Naive B cell (primary cell): ENCODE measurements at regions not wholly inside any gene's neighbourhood (a gene's known extent, or its start where the extent isn't known, plus 50 kb on each side); places are given as distances from the start of the nearest gene placed in this dataset.

Experiments used
- ATAC-seq, 2 donors: fragments of 150-1000 bp; cut with Tn5 transposase; 2 replicates each; pipeline ENCODE4 v1.10.0; 2021; ENCODE audit warnings: low read depth in 2 of 2, mild to moderate bottlenecking in 2 of 2, moderate library complexity in 2 of 2
- DNase-seq: peaks from one replicate; pipeline ENCODE4 v3.0.0; 2022
- H3K27ac Mint-ChIP-seq, 6 donors: one replicate each; pipeline ENCODE4 v1.8.0; 2020 to 2022; ENCODE audit warnings: mild to moderate bottlenecking in 6 of 6, mixed read lengths in 6 of 6, moderate library complexity in 5 of 6, inconsistent platforms in 2 of 6
- H3K27me3 Mint-ChIP-seq, 3 donors: one replicate each; pipeline ENCODE4 v1.8.0; 2021 to 2022; ENCODE audit warnings: mixed read lengths in 3 of 3, mild to moderate bottlenecking in 1 of 3
- H3K36me3 Mint-ChIP-seq, 2 donors: one replicate each; pipeline ENCODE4 v1.8.0; 2020 to 2022; ENCODE audit warnings: mixed read lengths in 2 of 2, inconsistent platforms in 1 of 2, mild to moderate bottlenecking in 1 of 2
- H3K4me1 Mint-ChIP-seq, 3 donors: one replicate each; pipeline ENCODE4 v1.8.0; 2020 to 2022; ENCODE audit warnings: mixed read lengths in 3 of 3, inconsistent platforms in 1 of 3, mild to moderate bottlenecking in 1 of 3, moderate library complexity in 1 of 3
- H3K4me3 Mint-ChIP-seq, 8 donors: one replicate each; pipeline ENCODE4 v1.8.0; 2020 to 2022; ENCODE audit warnings: mild to moderate bottlenecking in 8 of 8, mixed read lengths in 8 of 8, moderate library complexity in 8 of 8, inconsistent platforms in 2 of 8
- H3K9me3 Mint-ChIP-seq, 7 donors: one replicate each; pipeline ENCODE4 v1.8.0; 2020 to 2022; ENCODE audit warnings: mixed read lengths in 7 of 7, mild to moderate bottlenecking in 5 of 7, inconsistent platforms in 2 of 7, moderate library complexity in 1 of 7

DNA sequence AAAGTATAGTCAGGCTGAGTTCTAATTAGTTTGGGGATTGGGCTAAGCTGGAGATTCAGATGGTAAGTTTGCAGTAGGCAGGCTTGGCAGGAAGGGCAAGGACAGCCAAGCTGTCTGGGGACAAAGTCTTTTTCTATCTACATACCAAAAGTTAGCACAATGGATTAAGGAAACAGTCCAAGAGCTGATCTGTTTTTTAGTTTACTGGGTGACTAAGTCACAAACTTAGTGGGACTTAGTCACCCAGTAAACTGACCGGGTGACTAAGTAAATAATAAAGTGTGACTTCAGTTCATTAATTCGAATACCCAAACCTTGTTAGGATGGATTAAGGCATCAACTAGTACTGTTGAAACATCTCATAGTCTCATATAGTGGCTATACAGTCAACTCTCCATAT is 1386.0 kb upstream of the CELF4 start:
- no peak for DNase-seq
- H3K4me1 Mint-ChIP-seq = no peaks in the 10 kb centered on the region
- no peaks in the 10 kb centered on the region for H3K36me3 Mint-ChIP-seq
- no peak for ATAC-seq
- H3K4me3 Mint-ChIP-seq = no peak overlapping the region
- H3K27ac Mint-ChIP-seq = no peak overlapping the region
- no peaks in the 10 kb centered on the region for H3K27me3 Mint-ChIP-seq
- H3K9me3 Mint-ChIP-seq = peaks cover 0 to 3% (median 0%) of the 10 kb centered on the region in 7 donors

DNA sequence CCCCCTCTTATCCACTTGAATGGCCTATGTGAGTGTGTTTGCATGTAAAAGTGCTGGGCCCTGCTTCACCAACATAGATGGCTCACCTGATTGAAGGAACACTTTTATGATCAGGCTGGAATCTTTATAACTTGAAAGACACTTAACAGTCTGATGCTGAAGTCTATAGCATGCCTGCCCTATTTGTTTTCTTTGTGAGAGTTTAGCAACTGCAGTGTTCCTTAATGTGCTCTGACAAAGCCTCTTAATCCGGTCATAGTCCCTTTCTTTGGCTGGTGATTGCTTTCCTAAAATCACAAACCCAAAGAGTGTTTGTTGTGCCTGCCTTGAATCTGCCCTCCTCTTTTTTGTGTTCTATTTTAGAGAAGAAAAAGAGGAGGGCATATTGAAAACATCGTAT is 1382.8 kb upstream of the CELF4 start:
- H3K4me3 Mint-ChIP-seq = no peak overlapping the region
- H3K27ac Mint-ChIP-seq = no peak overlapping the region
- H3K4me1 Mint-ChIP-seq = no peaks in the 10 kb centered on the region
- no peak for DNase-seq
- H3K9me3 Mint-ChIP-seq = peaks cover 0 to 4% (median 2%) of the 10 kb centered on the region in 7 donors
- no peak for ATAC-seq
- H3K27me3 Mint-ChIP-seq = no peaks in the 10 kb centered on the region
- no peaks in the 10 kb centered on the region for H3K36me3 Mint-ChIP-seq

DNA sequence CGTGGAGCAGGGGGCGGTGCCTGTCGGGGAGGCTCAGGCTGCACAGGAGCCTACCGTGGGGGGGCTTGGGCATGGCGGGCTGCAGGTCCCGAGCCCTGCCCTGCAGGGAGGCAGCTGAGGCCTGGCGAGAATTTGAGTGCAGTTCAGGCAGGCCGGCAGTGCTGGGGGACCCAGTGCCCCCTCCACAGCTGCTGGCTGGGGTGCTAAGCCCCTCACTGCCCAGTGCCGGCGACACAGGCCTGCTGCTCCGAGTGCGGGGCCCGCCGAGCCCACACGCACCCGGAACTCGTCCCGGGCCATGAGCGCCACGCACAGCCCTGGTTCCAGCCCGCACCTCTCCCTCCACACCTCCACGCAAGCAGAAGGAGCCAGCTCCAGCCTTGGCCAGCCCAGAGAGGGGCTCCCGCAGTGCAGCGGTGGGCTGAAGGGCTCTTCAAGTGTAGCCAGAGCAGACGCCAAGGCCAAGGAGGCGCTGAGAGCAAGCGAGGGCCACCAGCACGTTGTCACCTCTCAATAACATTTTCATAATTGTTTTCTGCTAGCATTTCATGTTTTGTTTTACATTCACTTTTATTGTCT is 1378.9 kb upstream of the CELF4 start:
- DNase-seq = no peak
- peaks cover 2 to 10% (median 5%) of the 10 kb centered on the region in 7 donors for H3K9me3 Mint-ChIP-seq
- H3K4me1 Mint-ChIP-seq = peaks cover 0 to 20% (median 14%) of the 10 kb centered on the region in 3 donors
- H3K36me3 Mint-ChIP-seq = no peaks in the 10 kb centered on the region
- H3K27me3 Mint-ChIP-seq = no peaks in the 10 kb centered on the region
- ATAC-seq = no peak
- no peak overlapping the region for H3K27ac Mint-ChIP-seq
- no peak overlapping the region for H3K4me3 Mint-ChIP-seq

DNA sequence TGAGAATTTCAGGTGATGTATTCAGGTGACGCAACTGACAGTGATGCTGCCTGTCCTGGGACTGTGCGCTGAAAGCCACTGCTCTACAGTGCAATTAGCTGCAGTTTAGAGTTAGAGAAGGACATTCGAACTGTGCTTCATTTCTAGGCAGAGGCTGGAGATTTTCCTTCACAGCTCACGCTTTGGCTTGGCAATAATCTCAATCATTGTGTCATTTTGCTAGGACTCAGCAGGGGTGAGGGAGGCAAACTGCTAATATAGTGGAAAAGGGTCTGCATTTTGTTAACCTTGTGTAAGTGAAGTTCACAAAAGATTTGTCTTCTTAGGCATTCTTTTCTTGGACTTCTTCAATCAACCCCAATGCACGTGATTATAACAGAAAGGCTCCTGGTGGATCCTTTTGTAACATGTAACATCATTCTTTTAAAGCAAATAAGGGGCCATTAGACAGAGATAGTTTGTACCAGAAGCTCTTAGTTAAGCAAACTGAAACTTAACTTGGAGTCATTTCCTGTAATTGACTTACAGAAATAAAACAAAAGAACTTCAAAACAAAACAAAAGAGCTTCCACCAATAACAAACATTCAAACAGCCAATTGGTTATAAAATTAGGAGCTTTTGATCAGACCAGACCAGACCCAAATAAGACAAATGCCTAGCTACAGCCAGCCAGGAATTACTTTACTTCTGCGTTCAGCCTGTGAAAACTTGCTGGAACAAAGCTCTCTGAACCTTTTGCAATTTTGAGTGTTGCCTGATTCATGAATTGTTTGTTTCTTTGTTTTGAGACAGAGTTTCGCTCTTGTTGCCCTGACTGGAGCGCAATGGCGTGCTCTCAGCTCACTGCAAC is 1376.3 kb upstream of the CELF4 start:
- DNase-seq (no peak), ATAC-seq (no peak)
- Mint-ChIP-seq H3K36me3 (no peaks in the 10 kb centered on the region), H3K27ac (peak overlapping the region in 3 of 6 donors; percentile 2 to 78 (median 27)), H3K27me3 (no peaks in the 10 kb centered on the region), H3K4me3 (peak overlapping the region in 3 of 8 donors; percentile 20 to 54 (median 29)), H3K4me1 (peaks cover 0 to 20% (median 14%) of the 10 kb centered on the region in 3 donors), H3K9me3 (peaks cover 3 to 12% (median 6%) of the 10 kb centered on the region in 7 donors)

DNA sequence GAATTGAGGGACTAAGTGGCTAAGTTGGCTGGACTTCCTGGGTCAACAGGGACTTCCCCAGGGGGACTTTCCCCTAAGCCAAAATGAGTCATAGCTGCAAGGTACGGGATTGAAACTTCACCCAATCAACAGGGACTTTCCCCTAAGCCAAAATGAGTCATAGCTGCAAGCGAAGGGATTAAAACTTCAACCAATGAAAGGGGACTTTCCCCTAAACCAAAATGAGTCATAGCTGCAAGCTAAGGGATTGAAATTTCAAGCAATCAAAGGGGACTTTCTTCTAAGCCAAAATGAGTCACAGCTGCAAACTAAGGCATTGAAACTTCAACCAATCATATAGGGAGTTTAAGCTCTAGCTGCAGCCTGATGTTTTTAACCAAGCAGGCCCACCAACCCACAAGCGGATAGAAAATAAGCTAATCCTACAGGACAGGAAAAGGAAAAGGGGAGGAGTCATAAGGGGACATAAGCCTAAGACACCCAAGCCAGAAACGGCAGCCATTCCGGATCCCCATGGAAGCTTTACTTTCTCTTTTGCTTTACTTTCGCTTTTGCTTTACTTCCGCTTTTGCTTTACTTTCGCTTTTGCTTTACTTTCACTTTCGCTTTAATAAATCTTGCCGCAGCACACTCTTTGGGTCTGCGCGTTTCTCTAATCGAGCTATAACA is 1375.4 kb upstream of the CELF4 start:
- no peaks in the 10 kb centered on the region for H3K27me3 Mint-ChIP-seq
- H3K4me3 Mint-ChIP-seq = peak overlapping the region in 6 of 8 donors; percentile 20 to 87 (median 42)
- H3K4me1 Mint-ChIP-seq = peaks cover 0 to 20% (median 14%) of the 10 kb centered on the region in 3 donors
- H3K9me3 Mint-ChIP-seq = peaks cover 3 to 13% (median 6%) of the 10 kb centered on the region in 7 donors
- DNase-seq (peak; percentile 18), ATAC-seq (peak; percentile 73 to 85)
- H3K36me3 Mint-ChIP-seq = no peaks in the 10 kb centered on the region
- peak overlapping the region; percentile 34 to 95 (median 81) for H3K27ac Mint-ChIP-seq

DNA sequence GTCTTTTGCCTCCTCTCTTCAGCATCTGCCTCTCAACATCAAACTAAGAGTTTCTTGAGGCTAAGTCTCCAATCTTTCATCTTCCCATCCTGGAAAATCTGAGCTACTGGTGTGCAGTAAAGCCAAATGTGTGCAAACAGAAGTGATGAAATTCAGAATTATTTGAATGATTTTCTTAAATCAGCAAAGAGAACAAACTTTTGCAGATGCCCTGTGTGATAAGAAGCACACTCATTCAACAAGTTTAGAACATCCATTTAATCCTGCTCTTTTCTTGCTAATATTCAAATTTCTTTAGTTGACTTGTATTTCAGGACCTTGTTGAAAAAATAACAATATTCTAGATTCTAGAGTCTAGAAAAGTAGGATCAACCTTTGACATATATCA is 1374.9 kb upstream of the CELF4 start:
- H3K36me3 Mint-ChIP-seq = no peaks in the 10 kb centered on the region
- peaks cover 3 to 13% (median 6%) of the 10 kb centered on the region in 7 donors for H3K9me3 Mint-ChIP-seq
- ATAC-seq (no peak), DNase-seq (no peak)
- H3K4me3 Mint-ChIP-seq = peak overlapping the region in 2 of 8 donors; percentile 18 to 32
- peaks cover 0 to 20% (median 14%) of the 10 kb centered on the region in 3 donors for H3K4me1 Mint-ChIP-seq
- H3K27me3 Mint-ChIP-seq = no peaks in the 10 kb centered on the region
- peak overlapping the region in 5 of 6 donors; percentile 34 to 95 (median 84) for H3K27ac Mint-ChIP-seq

DNA sequence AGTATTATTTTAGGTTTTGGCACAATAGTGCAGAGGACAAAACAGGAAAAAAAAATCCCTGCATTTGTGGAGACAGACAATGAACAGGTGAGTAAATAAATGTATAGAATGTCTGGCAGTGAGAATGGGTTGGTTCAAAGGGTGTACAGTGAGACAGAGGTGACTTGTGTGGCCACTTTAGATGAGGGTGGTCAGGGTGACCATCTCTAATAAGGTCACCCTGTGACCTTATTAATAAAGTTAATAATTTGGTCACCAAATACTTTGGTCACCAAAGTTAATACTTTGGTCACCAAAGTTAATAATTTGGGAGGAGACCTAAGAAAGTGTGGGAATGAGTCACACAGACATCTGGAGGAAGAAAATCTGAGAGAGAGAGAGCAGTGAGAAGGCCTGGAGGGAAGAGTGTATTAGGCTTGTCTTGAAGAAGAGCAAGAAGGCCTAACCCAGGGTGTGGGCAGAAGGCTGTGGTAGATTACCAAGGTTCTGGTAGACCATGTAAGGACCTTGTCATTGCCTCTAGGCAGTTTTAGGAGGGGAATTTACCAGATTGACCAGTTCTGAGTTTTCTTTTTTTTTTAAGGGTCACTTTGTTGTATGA is 1368.4 kb upstream of the CELF4 start:
- no peak for ATAC-seq
- H3K4me1 Mint-ChIP-seq = no peaks in the 10 kb centered on the region
- H3K27ac Mint-ChIP-seq = peak overlapping the region in 1 of 6 donors; percentile 3

DNA sequence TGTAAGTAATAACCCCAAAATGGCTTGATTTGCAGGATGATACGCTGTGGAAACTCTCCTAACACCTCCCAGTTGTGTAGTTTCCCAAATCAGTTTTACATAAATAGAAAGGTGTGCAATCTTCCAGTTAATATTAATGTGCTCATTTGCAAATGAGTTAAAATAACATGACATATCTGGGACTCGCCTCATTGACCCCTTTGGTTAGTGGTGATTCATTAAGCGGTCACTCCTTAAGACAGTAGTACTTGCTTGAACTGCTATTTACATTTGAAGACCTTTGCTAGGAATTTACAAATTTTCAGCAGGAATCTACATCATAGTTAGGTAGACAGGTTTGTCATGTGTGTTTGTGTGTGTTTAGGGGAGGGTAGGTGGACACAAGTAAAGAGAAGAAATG is 1367.7 kb upstream of the CELF4 start:
- no peak for DNase-seq
- Mint-ChIP-seq H3K36me3 (no peaks in the 10 kb centered on the region), H3K27ac (no peak overlapping the region), H3K27me3 (no peaks in the 10 kb centered on the region), H3K4me3 (no peak overlapping the region), H3K4me1 (no peaks in the 10 kb centered on the region), H3K9me3 (peaks cover 0 to 5% (median 0%) of the 10 kb centered on the region in 7 donors)
- ATAC-seq = no peak

More for the DNA sequence above, 1368.4 kb upstream of the CELF4 start:
- Mint-ChIP-seq H3K27me3 (no peaks in the 10 kb centered on the region), H3K36me3 (no peaks in the 10 kb centered on the region), H3K4me3 (peak overlapping the region in 1 of 8 donors; percentile 44), H3K9me3 (peaks cover 0 to 5% (median 0%) of the 10 kb centered on the region in 7 donors)
- DNase-seq = no peak

DNA sequence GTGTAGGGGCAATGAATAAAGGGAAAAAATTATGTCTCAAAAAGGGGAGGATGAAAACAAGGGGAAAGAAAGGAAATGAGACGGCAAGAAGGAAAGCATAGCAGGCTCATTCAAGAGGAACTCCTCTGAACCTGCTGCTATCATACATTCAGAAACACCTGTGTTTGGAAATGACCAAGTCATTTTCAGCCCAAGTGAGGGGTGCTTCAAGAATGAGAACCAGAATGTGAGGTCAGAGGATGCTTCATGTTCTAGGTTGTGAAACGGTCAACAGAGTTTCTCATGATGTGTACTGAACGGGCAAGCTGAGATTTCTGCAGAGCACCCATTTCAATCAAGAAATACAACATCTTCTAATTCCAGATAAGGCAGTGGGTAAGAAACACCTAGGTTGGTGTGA is 1367.2 kb upstream of the CELF4 start:
- H3K4me3 Mint-ChIP-seq = no peak overlapping the region
- no peaks in the 10 kb centered on the region for H3K27me3 Mint-ChIP-seq
- no peaks in the 10 kb centered on the region for H3K36me3 Mint-ChIP-seq
- H3K4me1 Mint-ChIP-seq = no peaks in the 10 kb centered on the region
- no peak for ATAC-seq
- peaks cover 0 to 5% (median 0%) of the 10 kb centered on the region in 7 donors for H3K9me3 Mint-ChIP-seq
- no peak overlapping the region for H3K27ac Mint-ChIP-seq
- no peak for DNase-seq

DNA sequence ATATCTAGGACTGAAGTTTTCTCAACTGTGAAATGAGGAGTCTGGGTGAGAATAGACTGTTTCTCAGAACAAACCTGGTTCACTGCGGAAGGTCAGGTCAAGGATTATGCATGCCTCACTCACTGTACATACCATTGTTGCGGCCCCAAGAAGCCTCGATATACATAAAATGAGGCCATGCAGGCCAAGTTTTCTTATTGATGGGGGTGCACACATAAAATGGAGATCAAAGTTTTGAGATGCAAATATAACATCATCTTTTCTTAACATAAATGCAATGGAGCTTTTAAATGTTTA is 1366.1 kb upstream of the CELF4 start:
- ATAC-seq (no peak), DNase-seq (no peak)
- no peak overlapping the region for H3K27ac Mint-ChIP-seq
- peaks cover 0 to 3% (median 0%) of the 10 kb centered on the region in 7 donors for H3K9me3 Mint-ChIP-seq
- no peak overlapping the region for H3K4me3 Mint-ChIP-seq
- no peaks in the 10 kb centered on the region for H3K27me3 Mint-ChIP-seq
- no peaks in the 10 kb centered on the region for H3K4me1 Mint-ChIP-seq
- no peaks in the 10 kb centered on the region for H3K36me3 Mint-ChIP-seq

DNA sequence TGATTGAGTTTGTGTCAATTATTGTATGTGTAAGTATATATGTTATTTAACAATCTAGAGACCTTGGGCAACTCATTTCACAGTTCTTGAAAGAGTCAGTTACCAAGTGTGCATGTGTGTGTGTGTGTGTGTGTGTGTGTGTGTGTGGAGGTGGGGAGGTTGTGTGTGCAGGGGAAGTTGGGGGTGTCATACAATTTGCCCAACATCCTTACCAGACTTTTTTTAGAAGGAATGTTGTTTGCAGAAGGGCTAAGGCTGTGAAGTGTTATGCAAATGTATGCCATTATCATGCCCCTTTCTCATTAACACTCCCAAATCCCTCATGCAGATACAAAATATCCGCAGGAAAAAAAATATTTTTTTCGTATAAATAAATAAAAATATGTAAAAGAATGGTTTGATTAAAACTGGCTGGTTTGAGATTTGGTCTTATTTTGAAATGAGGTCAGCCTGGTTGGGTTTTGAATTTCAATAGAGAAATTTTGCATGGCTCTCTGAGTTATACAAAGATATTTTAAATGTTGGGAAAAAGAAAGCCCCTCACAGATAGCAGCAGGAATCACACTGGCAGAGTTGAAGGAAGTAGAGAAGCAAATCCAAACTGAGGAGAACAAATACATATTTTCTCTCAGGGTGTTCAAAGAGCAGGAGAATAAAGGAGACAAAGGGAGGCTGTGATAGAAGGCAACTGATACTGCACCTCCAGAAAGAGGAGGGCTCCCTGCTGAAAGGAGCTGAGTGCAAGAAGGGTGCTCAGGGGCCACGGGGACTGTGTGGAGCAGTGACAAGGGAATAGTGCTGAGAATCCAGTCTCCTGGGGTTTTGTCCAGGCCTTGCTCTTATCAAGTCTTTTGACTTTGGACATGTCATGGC is 1365.5 kb upstream of the CELF4 start:
- Mint-ChIP-seq H3K27me3 (no peaks in the 10 kb centered on the region), H3K9me3 (peaks cover 0 to 6% (median 2%) of the 10 kb centered on the region in 7 donors), H3K27ac (peak overlapping the region in 1 of 6 donors; percentile 36), H3K4me1 (no peaks in the 10 kb centered on the region), H3K4me3 (no peak overlapping the region), H3K36me3 (no peaks in the 10 kb centered on the region)
- ATAC-seq (no peak), DNase-seq (no peak)

DNA sequence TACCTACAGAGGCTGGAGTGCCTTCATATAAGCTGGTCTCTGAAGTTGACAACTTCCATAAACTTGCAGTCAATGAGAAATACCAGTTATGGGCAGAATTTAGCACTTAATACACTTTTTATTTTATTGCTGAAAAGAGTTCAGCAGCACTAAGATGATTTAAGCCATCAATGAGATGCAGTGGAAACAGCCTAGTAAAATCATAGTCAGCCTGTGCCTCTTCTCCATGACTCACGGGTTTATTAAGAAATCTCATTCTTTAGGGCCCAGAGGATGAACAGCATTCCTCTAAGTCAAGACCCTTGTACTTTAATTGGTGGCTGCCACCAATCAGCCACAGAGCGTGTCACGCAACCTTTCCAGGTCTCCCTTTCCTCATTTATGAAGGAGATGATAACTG is 1357.9 kb upstream of the CELF4 start:
- no peak for DNase-seq
- Mint-ChIP-seq H3K27me3 (no peaks in the 10 kb centered on the region), H3K9me3 (peaks cover 0 to 5% (median 1%) of the 10 kb centered on the region in 7 donors), H3K4me3 (no peak overlapping the region), H3K27ac (no peak overlapping the region), H3K4me1 (no peaks in the 10 kb centered on the region), H3K36me3 (no peaks in the 10 kb centered on the region)
- ATAC-seq = no peak

DNA sequence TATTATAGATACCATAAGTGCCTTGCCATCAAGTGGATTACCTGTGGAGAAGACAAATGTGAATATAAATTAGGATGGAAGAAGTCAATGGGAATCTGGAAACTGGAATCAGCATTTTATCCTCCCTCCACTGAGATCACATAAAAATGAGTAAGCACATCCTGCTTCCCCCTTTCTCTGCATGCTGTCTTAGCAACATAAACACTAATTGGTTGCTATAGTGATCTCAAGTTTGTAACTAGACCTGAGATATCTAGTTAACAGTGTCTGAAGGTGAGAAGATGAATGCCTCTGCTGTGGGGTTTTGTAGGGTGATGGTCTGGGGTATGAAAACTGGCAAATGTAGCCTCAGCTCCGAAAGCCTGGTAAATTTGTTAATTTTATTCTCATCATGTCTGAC is 1357.5 kb upstream of the CELF4 start:
- no peak overlapping the region for H3K4me3 Mint-ChIP-seq

More for the DNA sequence above, 1357.5 kb upstream of the CELF4 start:
- Mint-ChIP-seq H3K9me3 (peaks cover 0 to 5% (median 1%) of the 10 kb centered on the region in 7 donors), H3K27ac (no peak overlapping the region), H3K36me3 (no peaks in the 10 kb centered on the region), H3K4me1 (no peaks in the 10 kb centered on the region), H3K27me3 (no peaks in the 10 kb centered on the region)
- DNase-seq (no peak), ATAC-seq (no peak)
